Kidney (tissue), 13 donors: ENCODE measurements at regions not wholly inside any gene's neighbourhood (a gene's known extent, or its start where the extent isn't known, plus 50 kb on each side); places are given as distances from the start of the nearest gene placed in this dataset.

Experiments
- DNase-seq, 5 donors: peaks; one replicate each; pipeline ENCODE4 v3.0.0-alpha.2; 2013 to 2020
- FAIRE-seq: peaks from 2 replicates; lab custom pipeline; 2012; peaks lifted over from hg19 to GRCh38; lab: Jason Lieb, UNC
- H3K27ac ChIP-seq, 2 donors: one replicate each; pipeline ENCODE4 v1.7.0; 2013; ENCODE audit warnings: low read depth in 2 of 2, low read length in 2 of 2, inconsistent platforms in 1 of 2
- H3K27me3 ChIP-seq: one replicate; pipeline ENCODE4 v1.7.1; 2013; ENCODE audit warnings: low read length, inconsistent platforms; ENCODE audit not compliant: control insufficient read depth, insufficient read depth
- H3K36me3 ChIP-seq, 3 donors: one replicate each; pipeline versions ENCODE4 v1.7.0 to v1.7.1; 2013; ENCODE audit warnings: low read length in 3 of 3, control low read depth in 1 of 3, inconsistent platforms in 1 of 3; ENCODE audit not compliant: insufficient read depth in 3 of 3, control insufficient read depth in 2 of 3
- H3K4me1 ChIP-seq, 3 donors: one replicate each; pipeline versions ENCODE4 v1.7.0 to v1.7.1; 2013; ENCODE audit warnings: low read length in 3 of 3, inconsistent platforms in 1 of 3, low read depth in 1 of 3; ENCODE audit not compliant: control insufficient read depth in 2 of 3, insufficient read depth in 2 of 3
- H3K4me3 ChIP-seq, 3 donors: one replicate each; pipeline versions ENCODE4 v1.7.0 to v1.8.1; 2013; ENCODE audit warnings: low read length in 3 of 3, control low read depth in 1 of 3, inconsistent platforms in 1 of 3
- H3K9ac ChIP-seq, 3 donors: one replicate each; pipeline versions ENCODE4 v1.7.0 to v1.7.1; 2013; ENCODE audit warnings: low read length in 3 of 3, control low read depth in 1 of 3, inconsistent platforms in 1 of 3
- H3K9me3 ChIP-seq, 3 donors: one replicate each; pipeline versions ENCODE4 v1.7.0 to v1.7.1; 2013; ENCODE audit warnings: low read length in 3 of 3, control low read depth in 1 of 3, inconsistent platforms in 1 of 3; ENCODE audit not compliant: control insufficient read depth in 2 of 3, insufficient read depth in 1 of 3
- intact Hi-C: fragments of 100-400 bp; cut with DNase I; formaldehyde crosslinking; loops from one replicate; pipeline ENCODE4 v1.11.1; 2022
- TF ChIP-seq, protein P1 (sequence below): IDR thresholded peaks from 3 replicates; pipeline ENCODE4 v1.5.1; 2012; ENCODE audit warnings: mild to moderate bottlenecking, moderate library complexity, borderline replicate concordance; ENCODE audit not compliant: insufficient read depth; ENCODE audit errors: extremely low read depth
- donor health status: control.
- donor health status: control.
- donor health status: control.
- donor health status: control.
- donor health status: control.
- donor health status: DM: yes; HTN: yes; CAD: no.
- donor health status: Normal renal cell carcinoma (clear cell type).

GRCh38 chr7:145490356-145490755 is 626.2 kb upstream of the CNTNAP2 start:
- FAIRE-seq (no peak), DNase-seq (no peak)
- no peaks in the 10 kb centered on the region for H3K27me3 ChIP-seq
- peaks cover 0 to 10% (median 3%) of the 10 kb centered on the region in 3 donors for H3K9me3 ChIP-seq
- H3K27ac ChIP-seq = no peak overlapping the region
- no peak overlapping the region for H3K4me3 ChIP-seq
- H3K9ac ChIP-seq = no peak overlapping the region
- H3K36me3 ChIP-seq = no peaks in the 10 kb centered on the region
- no peaks in the 10 kb centered on the region for H3K4me1 ChIP-seq
- intact Hi-C loops = no loop called here
- TF ChIP-seq, protein P1, sequence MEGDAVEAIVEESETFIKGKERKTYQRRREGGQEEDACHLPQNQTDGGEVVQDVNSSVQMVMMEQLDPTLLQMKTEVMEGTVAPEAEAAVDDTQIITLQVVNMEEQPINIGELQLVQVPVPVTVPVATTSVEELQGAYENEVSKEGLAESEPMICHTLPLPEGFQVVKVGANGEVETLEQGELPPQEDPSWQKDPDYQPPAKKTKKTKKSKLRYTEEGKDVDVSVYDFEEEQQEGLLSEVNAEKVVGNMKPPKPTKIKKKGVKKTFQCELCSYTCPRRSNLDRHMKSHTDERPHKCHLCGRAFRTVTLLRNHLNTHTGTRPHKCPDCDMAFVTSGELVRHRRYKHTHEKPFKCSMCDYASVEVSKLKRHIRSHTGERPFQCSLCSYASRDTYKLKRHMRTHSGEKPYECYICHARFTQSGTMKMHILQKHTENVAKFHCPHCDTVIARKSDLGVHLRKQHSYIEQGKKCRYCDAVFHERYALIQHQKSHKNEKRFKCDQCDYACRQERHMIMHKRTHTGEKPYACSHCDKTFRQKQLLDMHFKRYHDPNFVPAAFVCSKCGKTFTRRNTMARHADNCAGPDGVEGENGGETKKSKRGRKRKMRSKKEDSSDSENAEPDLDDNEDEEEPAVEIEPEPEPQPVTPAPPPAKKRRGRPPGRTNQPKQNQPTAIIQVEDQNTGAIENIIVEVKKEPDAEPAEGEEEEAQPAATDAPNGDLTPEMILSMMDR = no peak

DNA sequence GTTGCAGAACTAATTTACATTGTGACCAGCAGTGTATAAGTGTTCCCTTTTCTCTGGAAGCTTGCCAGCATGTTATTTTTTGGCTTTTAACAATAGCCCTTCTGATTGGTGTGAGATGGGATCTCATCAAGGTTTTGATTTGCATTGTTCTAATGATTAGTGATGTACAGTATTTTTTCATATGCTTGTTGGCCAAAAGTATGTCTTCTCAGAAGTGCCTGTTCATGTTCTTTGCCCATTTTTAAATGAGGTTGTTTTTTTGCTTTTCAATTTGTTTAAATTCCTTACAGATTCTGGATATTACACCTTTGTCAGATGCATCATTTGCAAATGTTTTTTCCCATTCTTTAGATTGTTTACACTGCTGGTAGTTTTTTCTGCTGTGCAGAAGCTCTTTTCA is 627.0 kb upstream of the CNTNAP2 start:
- FAIRE-seq = no peak
- H3K4me1 ChIP-seq = no peaks in the 10 kb centered on the region
- intact Hi-C loops = no loop called here

GRCh38 chr7:145488816-145489215 is 627.8 kb upstream of the CNTNAP2 start:
- DNase-seq (no peak), FAIRE-seq (no peak)
- Histone ChIP-seq H3K36me3 (no peaks in the 10 kb centered on the region), H3K9ac (no peak overlapping the region), H3K4me1 (no peaks in the 10 kb centered on the region), H3K9me3 (peaks cover 0 to 10% (median 3%) of the 10 kb centered on the region in 3 donors), H3K27ac (no peak overlapping the region), H3K4me3 (no peak overlapping the region), H3K27me3 (no peaks in the 10 kb centered on the region)
- intact Hi-C loops = no loop called here
- TF ChIP-seq, protein P1 = no peak

More for the DNA sequence above, 627.0 kb upstream of the CNTNAP2 start:
- Histone ChIP-seq H3K27me3 (no peaks in the 10 kb centered on the region), H3K9me3 (peaks cover 0 to 10% (median 3%) of the 10 kb centered on the region in 3 donors), H3K9ac (no peak overlapping the region), H3K4me3 (no peak overlapping the region), H3K36me3 (no peaks in the 10 kb centered on the region), H3K27ac (no peak overlapping the region)
- TF ChIP-seq, protein P1 = no peak
- DNase-seq = no peak

- no peaks in the 10 kb centered on the region for H3K27me3 ChIP-seq
- H3K27ac ChIP-seq = no peak overlapping the region
- DNase-seq (no peak), FAIRE-seq (no peak)
- intact Hi-C loops = no loop called here
- no peaks in the 10 kb centered on the region for H3K4me1 ChIP-seq
- H3K4me3 ChIP-seq = no peak overlapping the region
- H3K9ac ChIP-seq = no peak overlapping the region
- no peaks in the 10 kb centered on the region for H3K9me3 ChIP-seq
- TF ChIP-seq, protein P1 = no peak
- H3K36me3 ChIP-seq = no peaks in the 10 kb centered on the region
These were observed 634.6 kb upstream of the CNTNAP2 start for GRCh38 chr7:145481985-145482384.
